H1 (cell line): ENCODE measurements at regions not wholly inside any gene's neighbourhood (a gene's known extent, or its start where the extent isn't known, plus 50 kb on each side); places are given as distances from the start of the nearest gene placed in this dataset.

Experiments used
- CTCF ChIA-PET: fragments of 300-600 bp; sonication (Branson Sonifier 250); formaldehyde crosslinking; loops from one replicate; lab custom pipeline; 2021; ENCODE audit not compliant: partially characterized antibody; lab: Charles Lee
- POLR2A ChIA-PET: fragments of 300-600 bp; sonication (Branson Sonifier 250); formaldehyde crosslinking; loops from one replicate; lab custom pipeline; 2021; ENCODE audit warnings: inconsistent platforms; ENCODE audit not compliant: partially characterized antibody; lab: Charles Lee
- DNase-seq, 2 experiments: peaks; one replicate each; pipeline versions ENCODE4 v3.0.0 to v3.0.0-alpha.2; 2010 to 2022; ENCODE audit warnings: low spot score in 2 of 2, low read depth in 1 of 2, mixed read lengths in 1 of 2
- FAIRE-seq: peaks from 2 replicates; lab custom pipeline; 2011; peaks lifted over from hg19 to GRCh38; lab: Jason Lieb, UNC
- H2AFZ ChIP-seq: 2 replicates; pipeline ENCODE4 v1.8.1; 2012; ENCODE audit warnings: low read length, inconsistent platforms
- H2AK5ac ChIP-seq: 2 replicates; pipeline ENCODE4 v1.6.1; 2013; ENCODE audit warnings: low read depth, low read length
- H2BK120ac ChIP-seq: replicated peaks from 2 replicates; pipeline ENCODE3; 2013; ENCODE audit warnings: low read depth, low read length, inconsistent platforms
- H2BK12ac ChIP-seq: 2 replicates; pipeline ENCODE4 v1.6.1; 2013; ENCODE audit warnings: low read depth, low read length
- H2BK15ac ChIP-seq: 2 replicates; pipeline ENCODE4 v1.6.1; 2013; ENCODE audit warnings: low read length
- H2BK20ac ChIP-seq: 2 replicates; pipeline ENCODE4 v1.6.1; 2013; ENCODE audit warnings: low read length
- H2BK5ac ChIP-seq: 2 replicates; pipeline ENCODE4 v1.6.1; 2013; ENCODE audit warnings: low read depth, low read length
- H3K14ac ChIP-seq: 2 replicates; pipeline ENCODE4 v1.6.1; 2013; ENCODE audit warnings: inconsistent platforms; ENCODE audit not compliant: insufficient read length
- H3K18ac ChIP-seq: 2 replicates; pipeline ENCODE4 v1.6.1; 2013; ENCODE audit warnings: low read length; ENCODE audit errors: extremely low read depth
- H3K23ac ChIP-seq: 2 replicates; pipeline ENCODE4 v1.6.1; 2013; ENCODE audit warnings: inconsistent platforms; ENCODE audit not compliant: insufficient read length
- H3K23me2 ChIP-seq: 2 replicates; pipeline ENCODE4 v1.6.1; 2013; ENCODE audit warnings: low read depth, low read length
- H3K27ac ChIP-seq: 2 replicates; pipeline ENCODE4 v1.6.1; 2011; ENCODE audit warnings: low read depth, low read length, inconsistent platforms
- H3K27me3 ChIP-seq, 4 experiments: replicated peaks in 1 of 4; 1 replicate in 1 of 4; 2 replicates in 3 of 4; pipeline versions ENCODE4 v1.6.1 to v1.8.1; 2011 to 2013; ENCODE audit warnings: low read length in 3 of 4, mild to moderate bottlenecking in 3 of 4, inconsistent platforms in 2 of 4, mixed read lengths in 2 of 4, moderate library complexity in 1 of 4; ENCODE audit not compliant: control insufficient read depth in 3 of 4, insufficient read depth in 3 of 4; ENCODE audit errors: extremely low read depth in 1 of 4
- H3K36me3 ChIP-seq, 4 experiments: 2 replicates each; pipeline versions ENCODE4 v1.6.1 to v1.8.1; 2011 to 2013; ENCODE audit warnings: mild to moderate bottlenecking in 4 of 4, low read length in 3 of 4, moderate library complexity in 2 of 4, control low read depth in 1 of 4, inconsistent platforms in 1 of 4; ENCODE audit not compliant: insufficient read depth in 4 of 4, control insufficient read depth in 2 of 4
- H3K4ac ChIP-seq: replicated peaks from 2 replicates; pipeline ENCODE3; 2013; ENCODE audit warnings: low read length, low read depth, mixed read lengths, inconsistent platforms; ENCODE audit not compliant: insufficient read length
- H3K4me1 ChIP-seq, 4 experiments: replicated peaks in 1 of 4; 1 replicate in 1 of 4; 2 replicates in 3 of 4; pipeline versions ENCODE4 v1.6.1 to v1.8.1; 2011 to 2013; ENCODE audit warnings: low read length in 3 of 4, inconsistent platforms in 2 of 4, mixed read lengths in 1 of 4; ENCODE audit not compliant: insufficient read depth in 4 of 4, control insufficient read depth in 3 of 4
- H3K4me2 ChIP-seq, 2 experiments: 2 replicates each; pipeline versions ENCODE4 v1.6.1 to v1.8.1; 2011 to 2013; ENCODE audit warnings: low read depth in 2 of 2, low read length in 2 of 2, control low read depth in 1 of 2, inconsistent platforms in 1 of 2, mild to moderate bottlenecking in 1 of 2; ENCODE audit not compliant: insufficient read depth in 1 of 2
- H3K4me3 ChIP-seq, 4 experiments: fragments of 200-600, 300-600 bp in 1 of 4; sonication (generic), shearing (Covaris generic), sonication (Bioruptor Twin) in 1 of 4; 2 replicates each; pipeline versions ENCODE4 v1.5.1 to v1.8.1; 2011 to 2016; ENCODE audit warnings: low read length in 4 of 4, low read depth in 3 of 4, control low read depth in 2 of 4, inconsistent platforms in 2 of 4, mild to moderate bottlenecking in 2 of 4, mixed read lengths in 1 of 4, moderate library complexity in 1 of 4; ENCODE audit not compliant: insufficient read depth in 2 of 4; ENCODE audit errors: extremely low read depth in 1 of 4
- H3K56ac ChIP-seq: replicated peaks from 2 replicates; pipeline ENCODE3; 2013; ENCODE audit warnings: low read depth, mild to moderate bottlenecking, mixed read lengths, low read length, inconsistent platforms; ENCODE audit not compliant: insufficient read length
- H3K79me1 ChIP-seq: 2 replicates; pipeline ENCODE4 v1.6.1; 2013; ENCODE audit warnings: low read depth, low read length, control low read depth
- H3K79me2 ChIP-seq, 2 experiments: 2 replicates each; pipeline versions ENCODE4 v1.6.1 to v1.8.1; 2012 to 2013; ENCODE audit warnings: low read length in 2 of 2, mild to moderate bottlenecking in 2 of 2, inconsistent platforms in 1 of 2; ENCODE audit not compliant: insufficient read depth in 2 of 2, control insufficient read depth in 1 of 2
- H3K9ac ChIP-seq, 4 experiments: replicated peaks in 1 of 4; 1 replicate in 1 of 4; 2 replicates in 3 of 4; pipeline versions ENCODE4 v1.6.1 to v1.8.1; 2011 to 2013; ENCODE audit warnings: low read depth in 3 of 4, low read length in 3 of 4, control low read depth in 2 of 4, mild to moderate bottlenecking in 2 of 4, moderate library complexity in 2 of 4, inconsistent platforms in 1 of 4; ENCODE audit errors: extremely low read depth in 1 of 4
- H3K9me3 ChIP-seq, 2 experiments: 2 replicates each; pipeline versions ENCODE4 v1.6.1 to v1.8.1; 2012 to 2013; ENCODE audit warnings: mild to moderate bottlenecking in 2 of 2, moderate library complexity in 2 of 2, control low read depth in 1 of 2, inconsistent platforms in 1 of 2, low read depth in 1 of 2, low read length in 1 of 2, mixed read lengths in 1 of 2; ENCODE audit not compliant: insufficient read depth in 2 of 2
- H4K20me1 ChIP-seq, 2 experiments: replicated peaks in 1 of 2; 2 replicates each; pipeline versions ENCODE3 to v1.8.1; 2011 to 2013; ENCODE audit warnings: inconsistent platforms in 2 of 2, low read length in 2 of 2, mild to moderate bottlenecking in 1 of 2; ENCODE audit not compliant: insufficient read depth in 2 of 2, control insufficient read depth in 1 of 2
- H4K5ac ChIP-seq: 2 replicates; pipeline ENCODE4 v1.6.1; 2013; ENCODE audit warnings: low read length, low read depth, mixed read lengths, inconsistent platforms; ENCODE audit not compliant: insufficient read length
- H4K8ac ChIP-seq: 2 replicates; pipeline ENCODE4 v1.8.0; 2013; ENCODE audit warnings: mild to moderate bottlenecking, moderate library complexity, low read length, inconsistent platforms; ENCODE audit not compliant: insufficient read depth; ENCODE audit errors: extremely low read depth
- H4K91ac ChIP-seq: replicated peaks from 2 replicates; pipeline ENCODE3; 2013; ENCODE audit warnings: low read length, mixed read lengths, inconsistent platforms; ENCODE audit not compliant: insufficient read length
- CBX8 ChIP-seq: fragments of 300-800, 300-1000 bp; sonication (generic); IDR thresholded peaks from 2 replicates; pipeline ENCODE4 v1.7.1; 2016; ENCODE audit warnings: low read depth, low read length, borderline replicate concordance
- CTBP2 ChIP-seq: IDR thresholded peaks from 2 replicates; pipeline ENCODE4 v1.7.0; 2011; ENCODE audit warnings: borderline replicate concordance, mild to moderate bottlenecking, moderate library complexity, mixed read lengths, low read length; ENCODE audit not compliant: insufficient read depth, insufficient read length
- EP300 ChIP-seq, 2 experiments: IDR thresholded peaks; 1 replicate in 1 of 2; 2 replicates in 1 of 2; pipeline ENCODE4 v1.6.1; 2011 to 2012; ENCODE audit warnings: low read depth in 2 of 2, low read length in 2 of 2, mild to moderate bottlenecking in 2 of 2, borderline replicate concordance in 1 of 2, inconsistent platforms in 1 of 2, moderate library complexity in 1 of 2
- GABPA ChIP-seq: IDR thresholded peaks from 2 replicates; pipeline ENCODE4 v1.6.1; 2011; ENCODE audit warnings: mild to moderate bottlenecking, low read length, moderate library complexity, borderline replicate concordance; ENCODE audit not compliant: insufficient read depth
- HDAC2 ChIP-seq, 2 experiments: fragments of 300-600 bp in 1 of 2; sonication (generic) in 1 of 2; IDR thresholded peaks; 2 replicates each; pipeline ENCODE4 v1.6.1; 2011 to 2012; ENCODE audit warnings: low read depth in 2 of 2, low read length in 2 of 2, mild to moderate bottlenecking in 2 of 2, moderate library complexity in 2 of 2, borderline replicate concordance in 1 of 2, inconsistent platforms in 1 of 2
- NRF1 ChIP-seq: IDR thresholded peaks from 2 replicates; pipeline ENCODE4 v1.6.1; 2011; ENCODE audit warnings: mild to moderate bottlenecking, low read depth, low read length, improper control_type of control experiment
- POLR2A ChIP-seq, 2 experiments: IDR thresholded peaks; 1 replicate in 1 of 2; 2 replicates in 1 of 2; pipeline ENCODE4 v1.6.1; 2011; ENCODE audit warnings: low read depth in 2 of 2, low read length in 2 of 2, mild to moderate bottlenecking in 2 of 2; ENCODE audit errors: control extremely low read depth in 1 of 2
- SIN3A ChIP-seq, 2 experiments: IDR thresholded peaks in 1 of 2; conservative IDR thresholded peaks in 1 of 2; 2 replicates each; pipeline ENCODE4 v1.6.1; 2011 to 2012; ENCODE audit warnings: low read length in 2 of 2, improper control_type of control experiment in 1 of 2, low read depth in 1 of 2, mild to moderate bottlenecking in 1 of 2

GRCh38 chrX:51798701-51799100 lies 55.5 kb downstream of the GSPT2 start:
- Histone ChIP-seq H3K79me1 (no peaks in the 10 kb centered on the region), H3K4me1 (no peaks in the 10 kb centered on the region; a peak in 2 of 7 replicates), H2BK20ac (no peak overlapping the region), H2BK5ac (no peak overlapping the region), H3K36me3 (no peaks in the 10 kb centered on the region; a peak in 1 of 8 replicates), H3K79me2 (peaks cover 0 to 3% of the 10 kb centered on the region in 2 experiments; a peak in 2 of 4 replicates), H4K91ac (no peak overlapping the region), H3K27me3 (no peaks in the 10 kb centered on the region), H3K56ac (no peak overlapping the region), H2BK12ac (no peak overlapping the region), H2BK120ac (no peak overlapping the region), H3K23ac (no peak overlapping the region), H3K9ac (no peak overlapping the region), H3K18ac (no peak overlapping the region), H3K27ac (no peak overlapping the region), H3K23me2 (no peaks in the 10 kb centered on the region), H2BK15ac (no peak overlapping the region), H3K4ac (no peak overlapping the region), H4K5ac (no peak overlapping the region), H3K14ac (no peak overlapping the region), H4K8ac (no peak overlapping the region), H2AK5ac (no peak overlapping the region), H2AFZ (no peak overlapping the region), H4K20me1 (no peaks in the 10 kb centered on the region), H3K4me3 (no peak overlapping the region), H3K4me2 (no peak overlapping the region), H3K9me3 (no peaks in the 10 kb centered on the region)
- DNase-seq (no peak), FAIRE-seq (no peak)
- TF ChIP-seq NRF1 (no peak), POLR2A (IDR thresholded peaks at IDR 0.05; ENCODE audit: control extremely low read depth in 1 of 2, low read depth in 2 of 2, low read length in 2 of 2) (no peak), HDAC2 (IDR thresholded peaks at IDR 0.05; ENCODE audit: borderline replicate concordance in 1 of 2, low read depth in 2 of 2, low read length in 2 of 2) (no peak), EP300 (IDR thresholded peaks at IDR 0.05; ENCODE audit: borderline replicate concordance in 1 of 2, low read depth in 2 of 2, low read length in 2 of 2) (no peak), CTBP2 (no peak), CBX8 (no peak), GABPA (no peak), SIN3A (conservative IDR thresholded peaks at IDR 0.05 in 1 of 2, IDR thresholded peaks at IDR 0.05 in 1 of 2; ENCODE audit: low read depth in 1 of 2, low read length in 2 of 2) (no peak)
- CTCF ChIA-PET, result interaction anchor here (0.6 kb wide), 1 partner anchor 826 kb away, joined by 3 read pairs; no protein-coding TSS in a partner anchor
- POLR2A ChIA-PET, result interaction anchor here (1.0 to 1.3 kb wide), 2 partner anchors 20 to 55 kb away, joined by 3 to 4 read pairs; partner anchors contain the start of gene GSPT2
